GM08714 (cell line): ENCODE measurements at regions not wholly inside any gene's neighbourhood (a gene's known extent, or its start where the extent isn't known, plus 50 kb on each side); places are given as distances from the start of the nearest gene placed in this dataset.

Experiments used
- H3K4me3 ChIP-seq: fragments of 200-500 bp; sonication (Bioruptor generic); 2 replicates; pipeline ENCODE4 v1.5.1; 2014; ENCODE audit warnings: mild to moderate bottlenecking, low read length, inconsistent platforms
- ZNF274 ChIP-seq: IDR thresholded peaks from 2 replicates; pipeline ENCODE4 v1.6.1; 2012; ENCODE audit warnings: mild to moderate bottlenecking, low read depth, low read length

- no peak overlapping the region for H3K4me3 ChIP-seq
- no peak for TF ChIP-seq ZNF274
Observed at GRCh38 chr9:118273048-118273447, 568.8 kb downstream of the TLR4 start.

GRCh38 chr9:118276784-118277183 lies 572.6 kb downstream of the TLR4 start:
- no peak overlapping the region for H3K4me3 ChIP-seq
- no peak for TF ChIP-seq ZNF274

- H3K4me3 ChIP-seq, result no peak overlapping the region
- no peak for TF ChIP-seq ZNF274
Observed at GRCh38 chr9:118281772-118282171, 577.6 kb downstream of the TLR4 start.

- no peak for TF ChIP-seq ZNF274
- H3K4me3 ChIP-seq, result no peak overlapping the region
Observed at GRCh38 chr9:118283488-118283887, 579.3 kb downstream of the TLR4 start.

- H3K4me3 ChIP-seq, result no peak overlapping the region
- no peak for TF ChIP-seq ZNF274
Observed at GRCh38 chr9:118290116-118290515, 585.9 kb downstream of the TLR4 start.

GRCh38 chr9:118295413-118295812 lies 591.2 kb downstream of the TLR4 start:
- H3K4me3 ChIP-seq, result no peak overlapping the region
- TF ChIP-seq ZNF274, result no peak

- no peak for TF ChIP-seq ZNF274
Observed at GRCh38 chr9:118302721-118303120, 598.5 kb downstream of the TLR4 start.

GRCh38 chr9:118303216-118303615 lies 599.0 kb downstream of the TLR4 start:
- no peak for TF ChIP-seq ZNF274
- no peak overlapping the region for H3K4me3 ChIP-seq

More at GRCh38 chr9:118302721-118303120, 598.5 kb downstream of the TLR4 start:
- no peak overlapping the region for H3K4me3 ChIP-seq

GRCh38 chr9:118305331-118305730 lies 601.1 kb downstream of the TLR4 start:
- no peak for TF ChIP-seq ZNF274

GRCh38 chr9:118306801-118307200 lies 602.6 kb downstream of the TLR4 start:
- no peak overlapping the region for H3K4me3 ChIP-seq
- TF ChIP-seq ZNF274, result no peak

More at GRCh38 chr9:118305331-118305730, 601.1 kb downstream of the TLR4 start:
- no peak overlapping the region for H3K4me3 ChIP-seq

GRCh38 chr9:118313965-118314364 lies 609.8 kb downstream of the TLR4 start:
- no peak overlapping the region for H3K4me3 ChIP-seq
- TF ChIP-seq ZNF274, result no peak

- TF ChIP-seq ZNF274, result no peak
- H3K4me3 ChIP-seq, result no peak overlapping the region
Observed at GRCh38 chr9:118316831-118317343, 612.7 kb downstream of the TLR4 start.

GRCh38 chr9:118318770-118319431 lies 614.7 kb downstream of the TLR4 start:
- no peak for TF ChIP-seq ZNF274
- H3K4me3 ChIP-seq, result no peak overlapping the region

GRCh38 chr9:118321788-118322187 lies 617.6 kb downstream of the TLR4 start:
- H3K4me3 ChIP-seq, result no peak overlapping the region
- TF ChIP-seq ZNF274, result no peak

- H3K4me3 ChIP-seq, result no peak overlapping the region
- no peak for TF ChIP-seq ZNF274
Observed at GRCh38 chr9:118324706-118325105, 620.5 kb downstream of the TLR4 start.

- no peak overlapping the region for H3K4me3 ChIP-seq
- no peak for TF ChIP-seq ZNF274
Observed at GRCh38 chr9:118325757-118326156, 621.6 kb downstream of the TLR4 start.
